Stimulated activated CD4-positive, alpha-beta T cell treated with anti-CD3 and anti-CD28 coated beads, Interleukin-4, amount 100 ng/mL, for 4 hours (primary cell): ENCODE measurements at regions not wholly inside any gene's neighbourhood (a gene's known extent, or its start where the extent isn't known, plus 50 kb on each side); places are given as distances from the start of the nearest gene placed in this dataset.

Experiments
- DNase-seq, 2 experiments: peaks; one replicate each; pipeline ENCODE4 v3.0.0-alpha.2; 2020

GRCh38 chr20:48433178-48433577 is 394.6 kb downstream of the PREX1 start:
- no peak for DNase-seq

- no peak for DNase-seq
Measured at GRCh38 chr20:48432494-48432832, 395.3 kb downstream of the PREX1 start.

GRCh38 chr20:48431653-48432493 is 395.9 kb downstream of the PREX1 start:
- no peak for DNase-seq

- DNase-seq, result no peak
Measured at GRCh38 chr20:48426630-48427029, 401.2 kb downstream of the PREX1 start.

GRCh38 chr20:48425817-48426612 is 401.8 kb downstream of the PREX1 start:
- no peak for DNase-seq

- DNase-seq, result no peak
Measured at GRCh38 chr20:48425321-48425720, 402.5 kb downstream of the PREX1 start.

- DNase-seq, result no peak
Measured at GRCh38 chr20:48422242-48422960, 405.4 kb downstream of the PREX1 start.

GRCh38 chr20:48421547-48421946 is 406.3 kb downstream of the PREX1 start:
- no peak for DNase-seq

GRCh38 chr20:48420176-48420575 is 407.6 kb downstream of the PREX1 start:
- no peak for DNase-seq

- no peak for DNase-seq
Measured at GRCh38 chr20:48419173-48419572, 408.6 kb downstream of the PREX1 start.

GRCh38 chr20:48416002-48416401 is 411.8 kb downstream of the PREX1 start:
- no peak for DNase-seq

GRCh38 chr20:48414786-48415185 is 413.0 kb downstream of the PREX1 start:
- DNase-seq, result no peak

- DNase-seq, result no peak
Measured at GRCh38 chr20:48411919-48412522, 415.8 kb downstream of the PREX1 start.

- no peak for DNase-seq
Measured at GRCh38 chr20:48411245-48411644, 416.6 kb downstream of the PREX1 start.

- DNase-seq, result no peak
Measured at GRCh38 chr20:48409055-48409615, 418.7 kb downstream of the PREX1 start.

- no peak for DNase-seq
Measured at GRCh38 chr20:48407710-48408109, 420.1 kb downstream of the PREX1 start.

- DNase-seq, result no peak
Measured at GRCh38 chr20:48406912-48407340, 420.9 kb downstream of the PREX1 start.

- no peak for DNase-seq
Measured at GRCh38 chr20:48406498-48406897, 421.3 kb downstream of the PREX1 start.

GRCh38 chr20:48405909-48406308 is 421.9 kb downstream of the PREX1 start:
- DNase-seq, result no peak

- no peak for DNase-seq
Measured at GRCh38 chr20:48404598-48404997, 423.2 kb downstream of the PREX1 start.

- DNase-seq, result no peak
Measured at GRCh38 chr20:48403167-48403761, 424.5 kb downstream of the PREX1 start.

GRCh38 chr20:48401359-48401758 is 426.4 kb downstream of the PREX1 start:
- DNase-seq, result no peak
